ENCODE measurements at regions not wholly inside any gene's neighbourhood (a gene's known extent, or its start where the extent isn't known, plus 50 kb on each side); places are given as distances from the start of the nearest gene placed in this dataset.
"Not testable (repeated sequence)": the region's sequence is repeated elsewhere in the genome, so short reads cannot be mapped to it uniquely, and the experiment has no call there.

DNA sequence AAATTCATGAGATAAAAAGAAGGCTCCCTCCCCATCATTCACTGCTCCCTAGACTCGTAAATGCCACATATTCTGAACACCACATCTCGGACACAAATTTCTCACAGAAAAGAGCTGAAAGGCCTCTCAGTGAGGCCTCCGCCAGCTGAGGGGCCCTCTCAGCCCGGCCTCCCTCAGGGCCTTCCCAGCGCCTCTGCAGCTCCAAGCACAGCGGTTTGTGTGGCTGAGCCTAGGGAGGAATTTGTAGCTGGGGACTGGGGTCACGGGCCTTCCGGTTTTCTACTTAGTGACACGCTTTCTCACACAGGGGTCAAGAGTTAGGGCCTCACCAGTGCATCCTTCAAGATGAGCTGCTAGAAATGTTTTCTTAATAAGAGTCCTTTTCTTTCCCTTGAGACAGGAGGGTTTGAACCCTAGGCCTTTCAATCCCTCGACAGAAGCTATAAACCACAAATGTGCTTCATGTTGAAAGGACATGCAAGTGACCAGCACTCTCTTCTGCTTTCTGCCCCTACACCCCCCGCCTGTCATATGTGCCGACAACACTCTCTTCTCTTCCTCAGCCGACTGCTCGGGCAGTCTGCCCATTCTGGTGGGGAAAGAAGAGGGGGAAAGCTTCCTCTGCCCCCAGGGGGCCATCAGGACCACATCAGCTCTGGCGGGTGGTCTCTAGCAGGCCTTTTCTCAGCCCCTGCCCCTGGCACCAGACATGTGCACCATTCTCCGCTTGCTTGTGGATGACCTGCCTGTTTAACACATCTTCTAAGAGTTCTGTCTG is 104.9 kb downstream of the CHIC2 start:
- intact Hi-C loops (cut with DNase I) = no loop called here
- DNase-seq = no peak

DNA sequence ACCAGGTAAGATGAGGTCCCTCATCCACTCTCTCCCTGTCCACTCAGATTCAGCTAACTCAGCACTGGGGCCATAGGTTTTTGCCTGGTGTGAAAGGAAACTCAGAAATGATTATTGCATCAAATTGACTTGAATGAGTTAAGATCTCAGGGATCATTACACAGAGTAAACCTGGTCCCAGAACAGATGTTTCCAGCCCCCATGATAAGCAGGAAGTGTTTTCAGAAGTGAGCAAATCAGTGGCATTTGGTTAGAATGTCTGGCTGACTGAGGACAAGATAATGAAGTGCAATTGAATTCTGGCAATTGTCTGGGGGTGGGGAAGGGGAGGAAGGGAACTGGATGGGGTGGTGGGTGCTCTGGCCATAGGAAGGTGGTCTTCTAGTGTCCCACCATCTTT is 108.0 kb downstream of the CHIC2 start:
- intact Hi-C loops (cut with DNase I) = no loop called here
- DNase-seq = no peak

DNA sequence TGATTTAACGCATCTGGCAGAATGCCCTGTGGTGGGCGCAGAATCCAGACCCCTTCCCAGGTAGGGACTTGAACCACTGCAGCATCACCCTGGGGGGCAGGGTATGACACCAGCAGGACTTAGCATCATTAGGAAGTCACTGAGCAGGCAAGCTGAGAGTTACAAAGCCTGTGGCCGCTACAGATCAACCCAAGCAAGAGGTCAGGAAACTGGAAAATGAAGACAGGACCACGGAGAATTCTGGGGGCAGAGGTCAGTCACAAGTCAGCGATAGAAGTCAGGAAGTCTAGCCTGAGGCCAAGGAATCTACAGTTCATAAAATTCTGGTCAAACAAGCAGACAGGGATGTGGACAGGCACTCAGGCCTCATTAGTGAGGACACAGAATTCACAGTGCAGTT is 108.4 kb downstream of the CHIC2 start:
- intact Hi-C loops (cut with DNase I) = no loop called here
- no peak for DNase-seq

DNA sequence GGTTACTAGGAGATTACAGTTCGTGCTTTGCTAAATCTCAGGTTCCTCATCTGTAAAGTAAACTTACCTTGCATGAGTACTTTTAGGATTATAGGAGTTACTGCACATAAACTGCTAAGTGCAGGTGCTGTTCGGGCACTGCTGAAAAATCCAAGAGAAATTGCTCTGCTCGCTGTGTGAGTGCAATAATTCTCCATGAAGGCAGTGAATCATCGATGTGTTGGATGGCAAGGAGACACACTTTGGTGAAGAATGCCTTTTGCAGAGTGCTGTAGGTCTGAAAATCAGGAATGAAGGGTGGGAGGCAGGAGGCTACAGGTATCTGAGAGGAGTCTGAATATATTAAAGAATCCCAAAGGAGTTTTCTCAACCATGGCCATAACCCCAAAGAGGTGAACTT is 113.0 kb downstream of the CHIC2 start:
- no peak for DNase-seq
- intact Hi-C loops (cut with DNase I) = no loop called here

- intact Hi-C loops (cut with DNase I) = no loop called here
- DNase-seq = no peak
Measured at GRCh38 chr4:53943345-53944085, 120.9 kb downstream of the CHIC2 start.

- intact Hi-C loops (cut with DNase I) = no loop called here
- DNase-seq = no peak
Measured at GRCh38 chr4:53942712-53943111, 121.7 kb downstream of the CHIC2 start.

DNA sequence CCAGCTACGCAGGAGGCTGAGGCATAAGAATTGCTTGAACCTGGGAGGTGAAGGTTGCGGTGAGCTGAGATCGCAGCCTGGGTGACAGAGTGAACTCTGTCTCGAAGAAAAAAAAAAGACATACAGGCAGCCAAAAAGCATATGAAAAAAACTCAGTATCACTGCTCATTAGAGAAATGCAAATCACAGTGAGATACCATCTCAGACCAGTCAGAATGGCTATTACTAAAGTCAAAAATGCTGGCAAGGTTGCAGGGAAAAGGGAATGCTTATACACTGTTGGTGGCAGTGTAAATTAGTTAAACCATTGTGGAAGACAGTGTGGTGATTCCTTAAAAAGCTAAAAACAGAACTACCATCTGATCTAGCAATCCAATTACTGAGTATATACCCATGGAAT is 123.1 kb downstream of the CHIC2 start:
- intact Hi-C loops (cut with DNase I) = no loop called here
- no peak for DNase-seq

GRCh38 chr4:53939892-53940291 is 124.5 kb downstream of the CHIC2 start:
- DNase-seq; intact Hi-C loops (cut with DNase I): not testable (repeated sequence)

DNA sequence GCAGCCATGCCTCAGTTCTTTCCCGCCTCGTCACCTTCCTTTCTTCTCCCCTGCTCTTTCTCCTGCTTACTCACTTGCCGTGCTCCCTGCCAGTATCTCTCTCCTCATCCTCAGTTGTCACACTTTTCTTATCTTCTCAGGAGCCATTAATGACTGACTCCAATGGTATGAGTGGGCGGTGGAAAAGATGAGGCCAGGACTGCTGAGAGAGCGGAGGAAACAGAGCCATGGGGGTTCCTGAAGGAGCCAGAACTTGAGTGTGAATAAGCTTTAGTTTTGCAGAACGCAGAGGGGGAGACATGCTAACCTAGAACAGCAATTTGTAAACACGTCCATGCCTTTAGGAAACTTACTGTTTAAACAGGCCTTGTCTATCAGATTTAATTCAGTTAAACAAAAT is 126.5 kb downstream of the CHIC2 start:
- no peak for DNase-seq
- intact Hi-C loops (cut with DNase I) = no loop called here

DNA sequence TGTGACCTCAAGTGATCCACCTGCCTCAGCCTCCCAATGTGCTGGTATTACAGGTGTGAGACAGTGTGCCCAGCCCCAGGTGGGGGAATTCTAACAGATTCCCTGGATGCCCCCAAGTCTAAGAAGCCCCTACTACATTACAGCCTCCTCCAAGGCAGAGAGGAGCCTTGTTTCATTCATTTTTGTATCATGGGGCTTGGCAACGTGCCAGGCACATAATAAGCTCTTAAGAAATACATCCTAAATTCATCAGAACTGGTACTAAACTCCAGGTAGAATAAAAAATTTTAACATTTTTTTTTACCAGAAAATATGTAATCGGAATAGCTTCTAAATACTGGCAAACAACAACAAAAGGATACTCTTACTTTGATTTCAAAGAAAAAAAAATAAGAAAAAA is 127.1 kb downstream of the CHIC2 start:
- no peak for DNase-seq
- intact Hi-C loops (cut with DNase I) = no loop called here

GRCh38 chr4:53935780-53936179 is 128.6 kb downstream of the CHIC2 start:
- no peak for DNase-seq
- intact Hi-C loops (cut with DNase I) = no loop called here

DNA sequence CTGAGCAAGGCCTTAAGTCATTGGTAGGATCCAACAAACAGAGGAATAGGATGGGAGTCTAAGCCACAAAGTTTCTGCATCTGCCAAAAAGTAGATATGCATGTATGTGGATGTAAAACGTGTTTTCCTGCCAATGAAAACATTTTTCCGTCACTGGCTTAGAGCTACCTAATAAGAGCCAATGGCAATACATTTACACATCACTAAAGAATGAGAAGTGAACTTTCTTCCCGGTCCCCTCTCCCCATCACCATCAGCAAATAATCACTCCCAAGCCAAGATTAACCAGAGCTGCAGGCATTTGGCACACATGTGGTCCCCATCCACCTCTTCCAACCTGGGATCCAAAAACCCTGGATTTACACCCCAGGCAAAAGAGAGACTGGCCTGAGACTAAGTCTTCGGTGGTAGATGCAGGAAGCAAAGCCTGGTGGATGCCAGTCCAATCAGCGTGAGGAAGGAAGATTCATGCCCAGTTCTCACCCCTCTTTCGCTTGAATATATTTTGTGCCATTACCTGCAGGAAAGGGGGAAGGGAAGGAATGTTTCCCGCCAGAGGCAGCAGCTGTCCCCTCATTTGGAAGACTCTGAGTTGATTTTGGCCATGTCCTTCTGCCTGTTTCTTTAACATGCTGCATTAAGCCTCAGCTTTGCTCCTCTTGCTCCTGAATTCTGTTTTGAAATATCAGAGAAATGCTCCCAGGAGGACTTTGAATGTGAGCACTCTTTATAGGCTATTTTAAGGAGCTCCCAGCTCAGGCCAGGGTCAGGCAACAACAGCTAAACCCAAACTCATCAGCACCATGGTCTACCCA is 131.4 kb downstream of the CHIC2 start:
- intact Hi-C loops (cut with DNase I) = loop anchor here (5.0 kb wide), 1 partner anchor 299 kb away; no protein-coding TSS in a partner anchor
- DNase-seq = no peak

DNA sequence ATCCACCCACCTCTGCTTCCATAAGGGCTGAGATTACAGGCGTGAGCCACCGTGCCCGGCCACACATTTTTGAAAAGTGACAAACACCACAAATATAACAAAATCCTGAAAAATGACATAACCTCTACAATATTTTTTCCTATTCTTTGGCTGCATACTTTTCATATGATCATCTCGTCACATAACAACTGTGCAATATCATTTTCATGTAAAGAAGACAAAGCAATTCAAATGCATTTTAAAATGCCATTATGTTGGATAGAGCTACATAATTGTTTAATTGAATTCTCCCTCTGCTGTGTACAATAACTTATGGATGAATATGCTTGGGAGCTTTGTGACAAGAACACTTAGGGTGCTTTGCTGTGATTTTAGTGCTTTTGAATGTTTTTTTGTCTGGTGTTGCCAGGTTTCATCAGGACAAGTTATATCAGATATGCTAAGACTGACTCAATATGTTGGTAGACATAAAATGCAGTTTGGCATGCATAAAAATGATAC is 132.9 kb downstream of the CHIC2 start:
- intact Hi-C loops (cut with DNase I) = loop anchor here (5.0 kb wide), 1 partner anchor 301 kb away; no protein-coding TSS in a partner anchor
- no peak for DNase-seq

GRCh38 chr4:53929955-53930798 is 134.2 kb downstream of the CHIC2 start:
- intact Hi-C loops (cut with DNase I) = loop anchor here (1.0 to 5.0 kb wide), 2 partner anchors 287 to 302 kb away; no protein-coding TSS in a partner anchor

GRCh38 chr4:53929311-53929710 is 135.1 kb downstream of the CHIC2 start:
- intact Hi-C loops (cut with DNase I) = no loop called here
- DNase-seq = no peak

More at GRCh38 chr4:53929955-53930798, 134.2 kb downstream of the CHIC2 start:
- DNase-seq = peak in 8 of 10 donors; percentile 17 to 89 (median 62)

GRCh38 chr4:53928825-53929224 is 135.6 kb downstream of the CHIC2 start:
- no peak for DNase-seq

DNA sequence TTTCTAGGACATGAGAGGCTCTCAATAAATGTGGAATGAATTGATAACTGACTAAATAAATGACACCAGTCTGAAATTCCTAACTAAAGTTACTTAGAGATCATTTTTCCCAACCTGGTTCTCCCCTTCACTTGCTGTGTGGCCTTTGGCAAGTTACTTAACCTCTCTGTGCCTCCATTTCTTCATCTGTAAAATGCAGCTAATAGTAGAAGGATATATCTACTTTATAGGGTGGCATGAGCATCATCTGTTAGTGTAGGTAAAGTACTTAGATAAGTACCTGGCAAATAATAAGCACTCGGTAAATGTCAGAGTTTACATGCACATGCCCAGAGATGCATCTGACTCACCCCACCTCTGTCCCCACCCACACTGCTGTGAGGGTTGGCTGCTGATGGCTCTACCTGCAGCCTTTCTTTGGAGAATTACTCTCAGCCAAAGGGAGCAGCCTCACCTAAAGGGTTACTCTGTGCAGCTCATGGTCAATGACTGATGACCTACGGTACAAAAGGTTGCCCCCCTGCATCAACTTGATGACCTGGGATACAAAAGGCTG is 139.3 kb downstream of the CHIC2 start:
- no peak for DNase-seq
- intact Hi-C loops (cut with DNase I) = no loop called here

More at GRCh38 chr4:53928825-53929224, 135.6 kb downstream of the CHIC2 start:
- intact Hi-C loops (cut with DNase I) = no loop called here

DNA sequence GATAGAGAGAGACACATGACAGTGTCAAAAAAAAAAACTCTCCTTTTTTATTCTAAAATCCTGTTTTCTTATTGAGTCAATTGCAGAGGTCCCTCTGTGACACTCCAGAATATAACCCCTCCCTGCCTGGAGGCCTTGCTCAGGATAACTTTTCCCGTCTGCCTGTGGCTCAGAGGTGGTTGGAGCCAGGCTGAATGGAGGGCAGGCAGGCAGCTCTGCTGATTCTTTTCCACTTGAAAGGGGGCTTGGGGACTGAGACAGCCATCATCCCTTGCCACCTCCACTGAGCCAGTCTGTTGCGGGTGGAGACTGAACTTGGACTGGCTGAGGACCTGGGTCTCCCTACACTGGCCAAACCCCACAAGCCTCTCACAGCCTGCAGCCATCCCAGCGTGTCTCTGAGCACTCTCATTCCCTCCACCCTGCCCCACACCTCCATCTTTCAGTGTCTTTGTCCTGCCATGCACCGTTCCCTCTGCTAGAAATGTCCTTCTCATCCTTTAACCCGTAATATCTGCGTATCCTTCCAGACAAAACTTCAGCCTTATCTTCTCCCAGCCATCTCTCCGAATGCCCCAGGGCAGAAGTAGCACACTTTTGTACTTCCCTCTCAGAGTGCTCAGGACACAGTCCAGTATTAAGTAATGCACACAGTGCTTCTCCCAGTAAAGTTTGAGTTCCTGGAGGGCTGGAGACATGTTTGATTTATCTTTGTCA is 139.9 kb downstream of the CHIC2 start:
- no peak for DNase-seq
- intact Hi-C loops (cut with DNase I) = no loop called here

GRCh38 chr4:53923921-53924320 is 140.5 kb downstream of the CHIC2 start:
- intact Hi-C loops (cut with DNase I) = no loop called here

More at GRCh38 chr4:53923921-53924320, 140.5 kb downstream of the CHIC2 start:
- no peak for DNase-seq
